PFSK-1 (cell line): ENCODE measurements at regions not wholly inside any gene's neighbourhood (a gene's known extent, or its start where the extent isn't known, plus 50 kb on each side); places are given as distances from the start of the nearest gene placed in this dataset.

Source experiments
- POLR2AphosphoS5 ChIP-seq: IDR thresholded peaks from 2 replicates; pipeline ENCODE4 v1.6.1; 2012; ENCODE audit warnings: low read depth, mild to moderate bottlenecking, control low read depth, low read length, moderate library complexity
- TAF1 ChIP-seq: IDR thresholded peaks from 2 replicates; pipeline ENCODE4 v1.6.1; 2012; ENCODE audit warnings: low read length, control low read depth, borderline replicate concordance; ENCODE audit not compliant: insufficient read depth
- TF ChIP-seq, protein P1 (sequence below), 2 experiments: IDR thresholded peaks; 2 replicates each; pipeline versions ENCODE4 v1.6.1 to v1.8.0; 2011 to 2012; ENCODE audit warnings: low read depth in 2 of 2, low read length in 2 of 2, control low read depth in 1 of 2, inconsistent platforms in 1 of 2, mild to moderate bottlenecking in 1 of 2, moderate library complexity in 1 of 2; ENCODE audit not compliant: insufficient read depth in 1 of 2

DNA sequence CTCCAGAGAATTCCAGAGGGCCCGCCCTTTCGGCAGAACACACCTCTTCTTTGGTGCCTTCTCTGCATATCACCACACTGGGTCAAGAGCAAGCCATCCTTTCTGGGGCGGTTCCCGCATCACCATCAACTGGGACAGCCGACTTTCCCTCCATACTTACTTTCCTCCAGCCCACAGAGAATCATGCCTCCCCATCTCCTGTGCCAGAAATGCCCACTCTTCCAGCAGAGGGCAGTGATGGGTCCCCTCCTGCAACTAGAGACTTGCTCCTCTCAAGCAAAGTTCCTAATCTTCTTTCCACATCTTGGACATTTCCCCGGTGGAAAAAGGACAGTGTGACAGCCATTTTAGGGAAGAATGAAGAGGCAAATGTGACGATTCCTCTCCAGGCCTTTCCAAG, 157.7 kb downstream of the C11orf91 start:
- TF ChIP-seq TAF1 (no peak), POLR2AphosphoS5 (no peak)
- TF ChIP-seq, protein P1, sequence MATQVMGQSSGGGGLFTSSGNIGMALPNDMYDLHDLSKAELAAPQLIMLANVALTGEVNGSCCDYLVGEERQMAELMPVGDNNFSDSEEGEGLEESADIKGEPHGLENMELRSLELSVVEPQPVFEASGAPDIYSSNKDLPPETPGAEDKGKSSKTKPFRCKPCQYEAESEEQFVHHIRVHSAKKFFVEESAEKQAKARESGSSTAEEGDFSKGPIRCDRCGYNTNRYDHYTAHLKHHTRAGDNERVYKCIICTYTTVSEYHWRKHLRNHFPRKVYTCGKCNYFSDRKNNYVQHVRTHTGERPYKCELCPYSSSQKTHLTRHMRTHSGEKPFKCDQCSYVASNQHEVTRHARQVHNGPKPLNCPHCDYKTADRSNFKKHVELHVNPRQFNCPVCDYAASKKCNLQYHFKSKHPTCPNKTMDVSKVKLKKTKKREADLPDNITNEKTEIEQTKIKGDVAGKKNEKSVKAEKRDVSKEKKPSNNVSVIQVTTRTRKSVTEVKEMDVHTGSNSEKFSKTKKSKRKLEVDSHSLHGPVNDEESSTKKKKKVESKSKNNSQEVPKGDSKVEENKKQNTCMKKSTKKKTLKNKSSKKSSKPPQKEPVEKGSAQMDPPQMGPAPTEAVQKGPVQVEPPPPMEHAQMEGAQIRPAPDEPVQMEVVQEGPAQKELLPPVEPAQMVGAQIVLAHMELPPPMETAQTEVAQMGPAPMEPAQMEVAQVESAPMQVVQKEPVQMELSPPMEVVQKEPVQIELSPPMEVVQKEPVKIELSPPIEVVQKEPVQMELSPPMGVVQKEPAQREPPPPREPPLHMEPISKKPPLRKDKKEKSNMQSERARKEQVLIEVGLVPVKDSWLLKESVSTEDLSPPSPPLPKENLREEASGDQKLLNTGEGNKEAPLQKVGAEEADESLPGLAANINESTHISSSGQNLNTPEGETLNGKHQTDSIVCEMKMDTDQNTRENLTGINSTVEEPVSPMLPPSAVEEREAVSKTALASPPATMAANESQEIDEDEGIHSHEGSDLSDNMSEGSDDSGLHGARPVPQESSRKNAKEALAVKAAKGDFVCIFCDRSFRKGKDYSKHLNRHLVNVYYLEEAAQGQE (IDR thresholded peaks at IDR 0.05; ENCODE audit: insufficient read depth in 1 of 2, low read depth in 2 of 2, low read length in 2 of 2), result peak in 1 of 2 experiments; percentile 51; a peak in 1 of 4 replicates
